ENCODE measurements at regions not wholly inside any gene's neighbourhood (a gene's known extent, or its start where the extent isn't known, plus 50 kb on each side); places are given as distances from the start of the nearest gene placed in this dataset.
"Not testable (repeated sequence)": the region's sequence is repeated elsewhere in the genome, so short reads cannot be mapped to it uniquely, and the experiment has no call there.

DNA sequence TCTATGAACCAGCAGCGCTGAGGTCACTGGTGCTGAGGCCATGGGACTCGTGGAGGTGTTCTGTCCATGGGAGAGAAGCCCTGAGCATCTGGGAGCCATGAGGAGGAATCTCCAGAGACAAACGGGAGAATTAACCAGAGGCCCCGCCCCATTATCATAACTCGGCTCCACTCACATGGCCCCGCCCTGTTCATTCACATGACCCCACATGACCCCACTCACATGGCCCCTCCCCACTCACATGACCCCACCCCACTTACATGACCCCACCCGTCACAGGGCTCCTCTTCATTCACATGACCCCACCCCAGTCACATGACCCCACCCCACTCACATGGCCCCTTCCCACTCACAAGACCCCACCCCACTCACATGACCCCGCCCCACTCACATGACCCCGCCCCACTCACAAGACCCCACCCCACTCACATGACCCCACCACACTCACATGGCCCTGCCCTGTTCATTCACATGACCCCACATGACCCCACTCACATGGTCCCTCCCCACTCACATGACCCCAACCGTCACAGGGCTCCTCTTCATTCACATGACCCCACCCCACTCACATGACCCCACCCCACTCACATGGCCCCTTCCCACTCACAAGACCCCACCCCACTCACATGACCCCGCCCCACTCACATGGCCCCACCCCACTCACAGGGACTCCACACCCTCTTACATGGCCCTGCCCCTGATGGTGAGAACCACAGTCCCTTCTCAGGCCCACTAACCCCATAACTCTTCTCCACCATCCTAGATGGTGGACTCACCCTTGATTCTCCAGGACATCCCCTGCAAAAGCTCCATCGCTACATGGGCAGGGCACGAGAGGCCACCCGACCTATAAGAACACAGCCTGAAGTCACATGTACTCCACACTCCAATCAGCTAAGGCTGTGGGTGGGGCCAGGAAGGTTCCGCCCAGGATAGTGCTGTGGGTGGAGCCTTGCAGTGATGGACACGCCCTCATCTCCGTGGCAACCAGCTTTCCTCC lies 151.1 kb upstream of the SFSWAP start:
- DNase-seq: no peak

DNA sequence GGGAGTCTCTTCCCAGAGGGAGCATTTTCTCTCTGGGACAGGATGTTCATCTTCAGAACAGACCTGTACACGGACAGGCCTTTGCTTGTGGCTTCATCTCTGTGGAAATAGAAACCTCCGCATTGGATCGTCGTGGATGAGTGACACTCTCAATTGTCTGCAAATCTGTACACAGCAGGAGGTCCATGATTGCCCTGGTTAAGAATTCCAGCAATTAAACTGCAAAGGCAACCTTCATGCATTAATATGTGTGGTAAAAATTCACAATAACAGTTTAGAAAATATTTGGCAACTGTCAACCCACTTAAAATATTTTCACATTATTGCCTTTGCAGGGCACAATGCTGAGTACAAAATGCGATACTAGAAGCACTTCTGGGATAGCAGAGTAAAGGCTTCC lies 149.8 kb upstream of the SFSWAP start:
- DNase-seq: no peak

DNA sequence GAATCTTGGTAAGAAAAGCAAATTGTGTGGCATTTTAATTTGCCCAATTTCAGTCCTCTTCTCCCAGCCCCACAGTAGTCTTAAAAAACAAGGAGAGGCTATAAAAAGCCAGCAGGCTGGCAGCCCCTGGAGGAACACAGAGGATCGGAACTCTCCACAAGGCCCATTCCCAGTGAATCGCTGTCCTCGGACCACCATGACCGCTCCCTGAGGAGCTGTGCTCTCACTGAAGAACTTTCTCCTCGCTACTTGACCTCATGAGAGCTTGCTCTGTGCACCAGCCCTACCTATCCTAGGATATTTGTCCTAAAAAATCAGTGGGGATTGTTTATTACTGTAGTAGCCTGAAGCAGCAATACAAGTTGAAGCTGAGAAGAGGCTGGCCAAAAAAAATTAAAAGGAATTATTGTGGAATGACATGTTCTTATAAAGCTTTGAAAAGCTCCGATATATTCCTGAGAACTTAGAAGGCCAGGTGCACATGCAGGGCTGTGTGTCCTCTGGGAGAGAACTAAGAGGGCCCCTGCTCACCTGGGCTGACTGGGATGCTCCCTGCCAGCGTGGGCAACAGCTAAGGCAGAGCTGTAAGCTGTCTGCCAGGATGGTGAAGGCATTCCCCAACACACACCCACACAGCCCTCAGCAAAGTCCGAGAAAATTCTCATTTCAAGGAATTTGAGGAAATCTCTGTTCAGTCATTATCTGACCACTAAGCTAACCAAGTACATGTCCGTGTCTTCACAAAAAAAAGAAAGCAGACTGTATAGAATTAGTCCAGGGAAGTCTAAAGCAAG lies 148.8 kb upstream of the SFSWAP start:
- no peak for DNase-seq

DNA sequence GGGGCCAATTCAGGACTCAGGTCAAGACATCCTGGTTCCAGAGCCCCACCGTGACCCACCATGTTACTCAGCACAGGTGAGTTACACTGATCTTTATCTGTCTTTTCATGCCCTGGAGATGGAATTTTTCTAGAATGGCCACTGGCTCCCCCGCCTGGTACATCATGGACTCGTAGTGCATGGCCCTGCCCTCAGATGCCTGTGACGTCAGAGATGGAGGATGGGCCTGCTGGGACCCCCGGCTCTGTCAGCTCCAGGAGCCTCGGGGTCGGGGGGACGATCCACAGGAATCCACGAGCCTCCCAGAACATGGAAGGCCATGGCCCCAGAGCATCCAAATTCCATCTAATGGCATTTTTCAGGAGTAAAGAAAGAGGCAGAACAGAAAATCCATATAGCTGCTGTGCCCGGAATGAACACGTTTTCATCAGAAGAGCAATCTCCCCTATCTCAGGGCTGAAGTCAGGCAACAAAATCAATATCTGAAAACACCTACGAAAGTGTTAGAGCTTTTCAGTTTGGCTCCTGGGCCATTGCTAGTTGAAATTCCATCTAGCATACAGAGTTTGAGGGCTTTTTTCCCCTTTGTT lies 146.7 kb upstream of the SFSWAP start:
- DNase-seq: peak in 1 of 2 experiments; percentile 35

DNA sequence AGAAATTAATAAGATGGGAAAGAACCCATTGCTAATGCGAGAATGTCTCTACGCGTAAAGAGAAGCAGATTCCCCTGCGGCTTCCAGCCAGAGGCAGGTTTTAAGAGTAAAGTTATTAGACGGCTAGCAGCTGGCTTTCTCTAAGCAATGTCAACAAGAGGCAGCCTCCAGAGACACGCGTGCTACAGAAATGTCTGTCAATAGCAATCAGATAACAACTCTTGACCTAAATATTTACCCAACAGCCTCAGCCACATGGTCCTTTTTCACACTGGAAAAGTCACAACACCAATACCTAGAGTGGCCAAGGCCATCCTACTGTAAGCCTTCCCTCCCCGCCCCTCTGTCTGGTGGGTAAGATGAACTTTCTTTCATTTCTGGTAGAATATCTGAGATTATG lies 146.0 kb upstream of the SFSWAP start:
- no peak for DNase-seq

DNA sequence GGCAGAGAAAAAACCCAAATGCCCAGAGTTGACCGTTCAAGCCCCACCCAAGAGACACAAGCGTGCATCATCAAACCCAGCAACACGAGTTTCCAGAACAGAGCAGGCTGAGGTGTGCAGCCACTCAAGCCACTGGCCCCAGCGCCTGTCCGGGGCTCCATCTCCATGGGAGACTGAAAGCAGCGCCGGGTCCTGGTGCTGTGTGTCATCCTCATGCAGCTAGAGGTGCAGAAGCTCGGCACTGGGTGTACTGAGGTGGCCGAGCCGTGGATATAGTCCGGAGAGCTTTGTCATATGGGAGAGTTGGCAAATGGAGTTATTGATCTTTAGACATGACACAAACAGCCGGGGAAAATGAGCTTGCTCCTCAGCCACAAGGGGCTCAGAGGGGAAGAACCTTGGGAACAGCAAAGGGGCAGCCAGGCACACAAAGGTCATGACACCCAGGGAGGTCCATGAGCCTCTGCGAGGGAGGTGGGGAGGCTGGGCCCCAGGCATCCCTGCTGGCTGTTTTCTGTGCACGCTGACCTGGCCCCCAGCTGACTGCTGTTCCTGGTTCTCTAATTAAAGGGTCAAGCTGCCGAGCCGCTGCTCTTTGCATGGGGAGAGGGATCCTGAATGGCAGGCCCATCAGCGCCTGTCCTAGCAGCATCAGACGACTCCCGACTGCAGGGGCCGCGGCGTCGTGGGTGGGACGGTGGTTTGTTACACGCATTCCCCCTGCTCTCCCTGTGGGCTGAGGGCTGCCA lies 145.4 kb upstream of the SFSWAP start:
- DNase-seq: no peak

DNA sequence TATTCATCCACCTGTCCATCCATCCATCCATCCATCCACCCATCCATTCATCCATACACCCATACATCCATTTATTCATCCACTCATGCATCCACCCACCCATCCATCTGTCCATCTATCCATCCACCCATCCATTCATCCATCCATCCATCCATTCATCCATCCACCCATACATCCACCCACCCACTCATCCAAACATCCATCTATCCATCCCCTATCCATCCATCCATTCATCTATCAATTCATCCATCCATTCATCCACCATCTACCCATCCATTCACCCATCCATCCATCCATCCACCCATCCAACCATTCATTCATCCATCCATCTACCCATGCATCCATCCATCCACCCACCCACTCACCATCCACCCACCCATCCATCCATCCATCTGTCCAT lies 142.6 kb upstream of the SFSWAP start:
- DNase-seq: no peak

DNA sequence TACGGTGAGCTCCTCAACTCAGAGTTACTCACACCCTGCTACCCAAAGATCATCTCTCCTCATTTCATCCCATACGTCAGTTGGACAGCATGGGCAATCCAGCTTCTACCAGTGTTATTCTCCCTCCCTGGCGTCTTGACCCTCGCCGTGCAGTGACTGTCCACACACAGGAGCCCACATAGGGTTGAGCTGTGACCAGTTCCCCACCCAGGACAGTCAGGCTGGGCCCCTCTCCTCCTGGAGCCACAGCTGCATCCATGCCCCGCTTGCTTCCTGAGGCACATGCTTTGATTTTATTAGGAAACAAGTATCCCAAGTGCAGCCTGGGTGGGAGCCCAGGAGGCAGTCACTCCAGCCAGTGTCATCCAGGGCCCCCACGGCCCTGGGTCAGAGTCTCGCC lies 140.3 kb upstream of the SFSWAP start:
- DNase-seq: no peak

DNA sequence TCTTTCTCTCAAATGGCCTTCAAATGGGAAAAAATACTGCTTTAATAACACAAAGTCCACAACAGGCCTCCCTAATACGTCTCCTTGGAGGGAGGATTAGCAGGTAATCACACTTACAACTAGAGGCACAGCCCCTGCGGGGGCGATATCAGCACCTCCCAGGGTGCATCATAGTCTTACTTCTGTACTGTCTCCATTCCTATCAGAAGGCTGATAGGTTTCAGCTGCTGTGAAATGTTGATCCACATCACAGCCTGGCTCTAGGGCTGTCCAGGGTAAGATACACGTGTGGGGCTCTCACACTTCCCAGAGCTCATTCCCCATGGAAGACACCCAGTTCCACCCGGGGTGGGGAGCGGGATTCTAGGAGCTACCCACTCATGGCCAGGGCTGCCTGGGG lies 139.1 kb upstream of the SFSWAP start:
- no peak for DNase-seq

DNA sequence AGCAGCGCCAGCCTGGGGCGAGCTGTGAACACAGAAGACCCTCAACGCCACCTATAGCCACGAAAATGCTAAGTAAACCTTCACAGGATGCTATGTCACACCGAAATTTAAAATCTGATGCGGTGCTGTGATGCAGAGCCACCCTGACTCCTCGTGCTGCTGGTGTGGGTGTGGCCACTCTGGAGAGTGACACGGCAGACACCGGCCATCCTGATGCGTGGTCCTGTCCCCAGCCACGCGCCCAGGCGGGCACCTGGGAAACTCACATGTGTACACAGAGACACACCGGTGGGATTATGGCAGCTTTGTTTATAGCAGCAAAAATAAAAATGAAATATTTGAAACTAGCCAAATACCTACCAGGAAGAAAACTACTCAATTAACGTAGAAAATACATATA lies 138.3 kb upstream of the SFSWAP start:
- no peak for DNase-seq

DNA sequence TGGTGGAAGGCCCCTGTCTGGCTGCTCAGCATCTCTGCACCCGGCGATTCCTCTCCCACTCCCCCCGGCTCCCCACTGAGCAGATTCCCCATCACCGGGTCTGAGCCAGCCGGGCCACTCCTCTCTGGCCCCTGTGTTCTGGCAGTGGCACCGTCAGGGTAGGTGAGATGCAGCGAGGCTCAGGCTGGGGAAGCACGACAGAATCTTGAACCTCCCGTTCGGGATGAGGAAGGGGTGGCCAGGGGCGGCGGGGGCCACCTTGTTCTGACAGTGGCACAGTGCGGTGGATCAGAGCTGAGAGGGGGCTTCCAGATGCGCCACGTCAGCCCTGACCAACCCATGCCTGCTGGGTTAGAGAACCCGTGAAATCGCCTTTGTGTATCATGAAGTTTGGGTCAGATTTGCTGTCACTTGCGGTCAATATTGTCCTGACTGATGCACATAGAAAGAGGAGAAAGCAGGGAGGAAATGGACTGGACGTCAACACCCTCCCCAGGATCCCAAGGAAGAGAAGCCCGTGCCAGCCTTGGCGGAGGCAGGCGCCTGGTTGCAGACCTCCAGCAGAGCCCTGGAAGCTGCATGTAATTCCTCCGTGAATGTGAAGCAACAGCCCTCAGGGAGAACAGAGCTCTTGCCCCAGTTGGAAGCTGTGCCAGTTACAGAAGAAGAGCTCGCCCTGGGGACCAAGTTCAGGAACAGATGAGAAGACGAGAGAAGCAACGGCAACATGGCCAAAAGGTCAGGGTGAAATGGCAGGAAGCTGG lies 137.1 kb upstream of the SFSWAP start:
- DNase-seq: no peak

DNA sequence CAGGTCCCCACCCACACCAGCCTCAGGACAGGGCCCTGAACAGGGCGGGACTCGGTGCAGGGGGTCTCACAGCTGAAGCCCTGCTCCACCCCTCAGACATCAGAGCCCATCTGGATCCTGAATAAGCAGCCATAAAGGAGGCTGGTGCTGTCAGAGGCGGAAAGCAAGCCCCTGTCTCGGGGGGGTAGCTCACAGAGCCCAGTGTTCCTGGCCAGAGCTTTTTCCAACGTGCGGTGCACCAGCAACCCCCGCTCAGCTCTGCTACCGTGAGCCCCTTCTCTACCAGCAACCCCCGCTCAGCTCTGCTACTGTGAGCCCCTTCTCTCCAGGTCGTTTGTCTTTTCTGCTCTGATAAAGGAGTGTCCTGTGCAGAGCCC lies 136.5 kb upstream of the SFSWAP start:
- DNase-seq: no peak

DNA sequence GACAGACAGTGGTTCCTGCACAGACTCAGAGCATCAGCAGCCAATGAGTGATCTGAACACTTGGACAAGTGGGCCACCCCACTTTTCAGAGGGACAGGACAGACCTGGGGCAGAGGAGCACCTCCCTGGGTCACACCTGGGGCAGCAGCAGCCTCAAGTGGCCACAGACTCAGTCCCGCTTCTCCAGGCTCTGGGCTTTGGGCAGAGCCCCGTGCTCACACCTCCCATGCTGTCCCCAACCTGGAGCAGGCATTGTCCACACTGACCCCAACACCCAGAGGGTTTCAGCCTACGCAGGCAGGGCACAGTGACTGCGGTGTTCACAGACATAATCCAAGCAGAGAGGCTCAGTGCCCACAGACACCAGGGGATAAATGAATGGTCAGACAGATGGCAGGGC lies 135.5 kb upstream of the SFSWAP start:
- no peak for DNase-seq

DNA sequence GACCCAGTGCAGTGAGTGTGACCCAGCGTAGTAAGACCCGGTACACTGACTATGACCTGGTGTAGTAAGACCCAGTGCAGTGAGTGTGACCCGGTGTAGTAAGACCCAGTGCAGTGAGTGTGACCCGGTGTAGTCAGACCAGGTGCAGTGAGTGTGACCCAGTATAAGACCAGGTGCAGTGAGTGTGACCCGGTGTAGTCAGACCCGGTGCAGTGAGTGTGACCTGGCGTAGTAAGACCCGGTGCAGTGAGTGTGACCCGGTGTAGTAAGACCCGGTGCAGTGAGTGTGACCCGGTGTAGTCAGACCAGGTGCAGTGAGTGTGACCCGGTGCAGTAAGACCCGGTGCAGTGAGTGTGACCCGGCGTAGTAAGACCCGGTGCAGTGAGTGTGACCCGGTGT lies 134.2 kb upstream of the SFSWAP start:
- not testable (repeated sequence) for DNase-seq

DNA sequence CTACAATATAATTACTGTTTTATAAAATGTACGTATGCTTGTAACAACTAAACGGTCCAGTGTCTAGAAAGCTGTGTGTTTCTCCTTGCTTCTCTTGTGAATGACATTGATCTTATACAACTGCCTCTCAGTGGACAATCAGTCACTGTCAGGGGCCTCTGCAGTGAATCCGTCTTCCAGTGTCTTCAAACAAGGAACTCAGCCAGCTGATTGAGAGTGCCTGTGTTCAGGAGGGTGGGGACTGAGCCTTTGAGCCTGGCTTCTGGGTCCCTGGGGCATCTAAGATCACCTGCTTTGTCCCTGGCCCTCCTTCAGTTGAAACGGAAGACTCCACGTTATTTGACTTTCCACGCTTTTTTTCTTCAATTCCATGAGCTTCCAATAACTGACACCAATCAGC lies 133.1 kb upstream of the SFSWAP start:
- DNase-seq: no peak

DNA sequence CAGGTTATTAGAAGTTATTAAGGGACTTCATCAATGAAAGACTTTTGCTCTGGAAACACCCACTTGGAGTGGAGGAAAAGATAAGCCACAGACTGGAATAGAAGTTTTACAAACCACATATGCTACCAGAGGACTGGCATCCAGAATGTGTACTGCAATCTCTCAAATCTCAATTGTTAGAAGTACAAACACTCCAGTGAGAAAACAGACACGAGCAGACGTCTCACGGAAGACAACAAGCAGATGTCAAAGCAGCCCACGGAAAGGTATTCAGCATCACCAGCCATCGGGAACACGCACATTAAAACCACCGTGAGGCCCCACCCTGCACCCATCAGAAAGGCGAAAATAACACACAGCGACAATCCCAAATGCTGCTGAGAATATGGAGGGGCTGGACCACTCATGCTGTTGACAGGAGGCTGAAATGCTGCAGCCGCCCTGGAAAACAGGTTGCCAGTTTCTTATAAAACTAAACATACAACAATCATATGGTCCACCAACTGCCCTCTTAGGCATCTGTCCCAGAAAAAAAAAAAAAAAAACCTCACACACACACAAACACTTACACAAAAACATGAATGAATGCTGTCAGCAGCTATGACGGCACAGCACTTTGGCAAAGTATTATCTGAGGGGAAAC lies 131.9 kb upstream of the SFSWAP start:
- no peak for DNase-seq

DNA sequence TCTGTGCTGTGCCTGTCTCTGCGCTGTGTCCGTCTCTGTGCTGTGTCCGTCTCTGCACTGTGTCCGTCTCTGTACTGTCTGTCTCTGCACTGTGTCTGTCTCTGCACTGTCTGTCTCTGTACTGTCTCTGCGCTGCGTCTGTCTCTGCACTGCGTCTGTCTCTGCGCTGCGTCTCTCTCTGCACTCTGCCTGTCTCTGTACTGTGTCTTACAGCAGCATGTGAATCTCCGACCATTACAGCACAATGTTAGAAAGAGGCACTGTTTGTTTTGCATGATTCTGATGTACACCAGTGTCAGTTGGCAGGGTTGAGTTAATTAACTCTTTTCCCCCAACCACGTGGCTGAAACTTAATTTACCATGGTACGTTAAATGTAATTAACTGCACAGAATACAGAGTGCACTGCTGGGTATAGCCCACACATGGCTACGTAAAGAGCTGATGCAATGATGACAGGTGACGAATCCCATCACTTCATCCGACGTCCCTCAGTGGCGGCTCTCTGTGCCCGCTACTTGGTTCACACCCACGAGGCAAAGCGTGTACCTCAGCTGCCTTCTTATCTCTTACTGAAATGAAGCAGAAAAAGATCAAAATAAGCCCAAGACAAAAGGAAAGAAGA lies 127.7 kb upstream of the SFSWAP start:
- DNase-seq: no peak

DNA sequence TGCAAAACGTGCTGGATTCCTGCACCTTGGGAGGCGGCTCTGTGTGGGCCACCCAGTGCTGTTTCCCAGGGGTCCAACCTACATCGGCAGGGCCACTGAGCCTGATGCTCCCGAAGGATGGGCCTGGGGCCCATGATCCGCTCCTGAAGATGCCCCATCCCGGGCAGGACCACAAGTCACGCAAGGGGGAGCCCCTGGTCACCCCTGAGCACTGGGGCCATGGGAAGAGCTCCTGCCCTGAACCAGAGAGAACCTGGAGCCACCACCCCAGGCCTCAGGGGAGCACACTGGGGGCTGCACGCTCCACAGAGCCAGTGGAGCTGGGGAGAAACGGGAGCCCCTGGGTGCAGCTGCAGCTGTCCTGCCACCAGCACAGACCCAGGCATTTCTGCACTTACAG lies 124.6 kb upstream of the SFSWAP start:
- DNase-seq: no peak

DNA sequence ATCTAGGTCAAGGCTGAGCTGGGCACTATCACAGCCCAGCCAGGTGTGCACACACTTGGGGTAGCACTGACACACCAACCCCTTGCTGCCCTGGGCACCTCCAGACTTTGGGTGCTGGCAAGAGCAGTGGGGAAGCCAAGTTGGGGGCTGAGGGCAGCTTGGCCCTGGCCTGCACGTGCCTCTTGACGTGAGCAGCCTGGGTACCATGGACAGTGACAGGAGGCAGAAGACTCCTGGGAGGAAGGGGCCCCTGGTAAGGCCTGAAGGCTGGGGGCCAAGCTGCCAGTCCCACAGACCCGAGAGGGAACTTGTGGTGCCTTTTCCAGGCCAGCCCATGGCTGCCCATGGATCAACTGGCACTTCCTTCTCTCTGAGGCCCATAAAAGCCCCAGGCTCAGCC lies 124.1 kb upstream of the SFSWAP start:
- no peak for DNase-seq

DNA sequence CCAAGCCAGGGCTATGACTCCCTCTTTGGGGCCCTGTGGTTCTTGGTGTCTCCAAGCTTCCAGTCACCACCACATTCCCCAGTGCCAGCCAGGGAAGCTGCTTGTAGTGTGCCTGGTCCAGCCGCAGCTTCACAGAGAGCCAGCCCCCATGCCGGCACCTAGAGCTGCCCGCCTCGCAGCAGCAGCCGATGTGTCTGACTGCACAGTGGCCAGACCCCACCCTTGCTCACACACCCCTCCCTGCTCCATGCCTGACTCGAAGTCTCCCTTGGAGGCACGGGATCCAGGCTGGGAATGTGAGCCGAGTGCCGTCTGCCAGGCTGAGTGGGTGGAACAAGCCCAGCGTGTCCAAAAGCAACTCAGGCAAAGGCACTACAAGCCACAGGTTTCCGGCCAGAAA lies 123.3 kb upstream of the SFSWAP start:
- DNase-seq: no peak

DNA sequence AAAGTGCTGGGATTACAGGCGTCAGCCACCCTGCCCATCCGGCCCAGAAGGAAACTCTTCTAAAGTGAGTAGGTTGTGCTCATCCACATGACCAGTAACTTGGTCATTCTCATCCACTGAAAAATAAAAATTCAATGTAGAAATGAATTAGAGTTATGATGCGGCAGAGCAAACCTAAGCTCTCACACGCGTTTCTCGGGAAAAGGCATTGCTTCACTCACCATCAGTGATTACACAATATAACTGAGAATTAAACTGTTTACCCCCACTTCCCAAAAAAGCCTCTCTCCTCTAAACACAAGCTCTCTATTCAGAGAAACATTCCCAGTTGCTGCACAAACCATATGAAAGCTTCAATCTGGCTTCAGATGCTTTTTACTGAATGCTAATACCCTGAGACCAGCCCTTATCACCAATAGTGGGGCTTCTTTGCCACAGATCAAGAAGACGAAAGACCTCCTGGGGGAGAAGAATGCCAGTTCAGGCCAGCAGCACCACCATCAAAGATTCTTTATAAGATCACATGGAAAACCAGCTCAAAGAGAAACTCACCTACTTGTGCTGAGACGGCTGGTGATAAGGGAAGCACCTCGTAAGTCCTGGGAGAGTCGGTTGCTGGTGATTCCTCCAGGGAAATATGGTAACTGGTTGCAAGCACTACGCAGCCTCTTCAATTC lies 121.5 kb upstream of the SFSWAP start:
- DNase-seq: no peak
